Left renal cortex interstitium (tissue), 4 donors: ENCODE measurements at regions not wholly inside any gene's neighbourhood (a gene's known extent, or its start where the extent isn't known, plus 50 kb on each side); places are given as distances from the start of the nearest gene placed in this dataset.

Experiments used
- DNase-seq, 4 donors: peaks; one replicate each; pipeline ENCODE4 v3.0.0-alpha.2; 2013; ENCODE audit warnings: low read depth in 4 of 4, low spot score in 2 of 4, missing footprints in 1 of 4

DNA sequence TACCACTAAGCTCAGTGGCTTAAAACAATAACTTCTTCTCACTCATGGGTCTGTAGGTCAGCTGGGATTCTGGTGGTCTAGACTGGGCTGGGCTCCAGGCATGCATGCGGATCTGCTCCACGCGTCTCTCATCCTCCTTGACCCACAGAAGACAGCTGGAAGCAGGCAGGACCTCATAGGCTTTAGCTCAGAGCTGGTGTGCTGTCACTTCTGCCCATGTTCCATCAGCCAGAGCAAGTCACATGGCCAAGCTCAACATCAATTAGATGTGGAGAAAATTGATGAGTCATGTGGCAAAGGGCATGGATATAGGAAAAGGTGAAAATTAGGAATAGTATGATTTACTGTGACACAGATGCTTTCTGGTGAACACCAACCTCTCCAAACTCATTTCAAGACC lies 57.4 kb upstream of the PSMF1 start:
- no peak for DNase-seq

DNA sequence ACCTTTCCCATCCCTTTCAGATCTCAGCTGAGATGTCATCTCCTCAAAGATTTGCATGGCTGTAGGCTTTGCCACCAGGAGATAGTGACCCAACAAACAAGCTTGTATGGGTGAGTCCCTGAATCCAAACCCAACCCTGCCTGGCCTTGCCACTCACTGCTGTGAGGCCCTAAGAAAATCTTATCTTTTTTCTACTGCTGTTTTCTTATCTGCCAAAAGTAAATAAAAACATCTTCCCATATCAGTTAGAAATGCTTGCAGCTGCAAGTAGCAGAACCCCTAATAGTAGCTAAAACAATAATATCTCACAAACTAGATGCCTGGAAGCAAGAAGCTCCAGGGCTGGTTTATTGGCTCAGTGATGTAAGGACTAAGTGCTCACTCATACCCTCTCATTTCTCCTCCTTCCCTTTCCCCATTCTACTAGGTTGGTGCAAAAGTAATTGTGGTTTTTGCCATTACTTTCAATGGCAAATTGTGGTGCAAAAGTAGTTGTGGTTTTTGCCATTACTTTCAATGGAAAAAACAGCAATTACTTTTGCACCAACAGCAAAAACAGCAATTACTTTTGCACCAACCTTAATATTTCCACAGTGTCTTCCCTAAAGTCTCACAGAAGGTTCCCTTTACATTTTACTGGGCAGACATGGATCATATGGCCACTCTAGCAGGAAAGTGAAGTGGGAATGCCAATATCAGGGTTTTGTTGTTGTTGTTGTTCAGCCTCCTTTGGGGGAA lies 56.7 kb upstream of the PSMF1 start:
- DNase-seq, result no peak

DNA sequence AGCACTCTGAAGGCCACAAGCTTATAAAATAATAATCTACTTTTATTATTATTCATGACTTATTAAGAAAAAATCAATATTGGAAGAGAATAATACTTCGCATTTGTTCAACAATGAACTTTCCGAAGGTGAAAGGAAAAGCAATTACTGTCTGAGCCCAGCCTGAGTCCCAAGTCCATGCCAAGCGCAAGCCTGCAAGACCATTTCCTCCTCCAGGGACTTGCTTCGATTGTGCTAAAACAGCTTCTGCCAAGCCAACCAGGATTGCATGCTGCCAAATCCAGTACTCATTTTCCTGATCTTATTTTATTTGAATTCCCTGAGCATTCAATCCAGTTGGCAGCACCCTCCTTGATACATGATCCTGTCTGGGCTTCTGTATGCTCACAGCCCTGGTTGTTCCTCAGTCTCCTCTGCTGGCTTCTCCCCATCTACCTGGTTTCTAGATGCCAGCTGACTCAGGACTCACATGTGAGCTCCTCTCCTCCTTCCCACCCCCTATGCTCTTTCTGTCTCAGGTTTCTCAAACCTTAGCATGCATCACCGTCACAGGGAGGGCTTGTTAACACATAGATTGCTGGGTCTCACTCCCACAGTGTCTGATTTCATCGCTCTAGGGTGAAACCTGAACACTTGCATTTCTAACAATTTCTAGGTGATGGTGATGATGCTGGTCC lies 55.9 kb upstream of the PSMF1 start:
- DNase-seq, result peak in 2 of 4 donors; percentile 9 to 25
